PC-9 (cell line): ENCODE measurements at regions not wholly inside any gene's neighbourhood (a gene's known extent, or its start where the extent isn't known, plus 50 kb on each side); places are given as distances from the start of the nearest gene placed in this dataset.

Source experiments
- BruUV-seq: library from RNA; stranded (reverse); fragments of 400-500 nt; replicated peaks from 2 replicates; lab custom pipeline; 2021; lab: Mats Ljungman, UMichigan
- CTCF ChIA-PET: fragments of 300-600 bp; sonication (Branson Sonifier 250); formaldehyde crosslinking; loops from one replicate; lab custom pipeline; 2022; ENCODE audit warnings: antibody characterized with exemption; lab: Charles Lee
- POLR2A ChIA-PET: fragments of 300-600 bp; sonication (Branson Sonifier 250); formaldehyde crosslinking; loops from one replicate; lab custom pipeline; 2022; ENCODE audit warnings: antibody characterized with exemption; ENCODE audit not compliant: unreplicated experiment; lab: Charles Lee
- DNase-seq, 2 experiments: peaks; one replicate each; pipeline versions ENCODE4 v3.0.0 to v3.0.0-alpha.2; 2015 to 2022; ENCODE audit warnings: mixed read lengths in 1 of 2
- H2AFZ ChIP-seq: fragments of 200-600 bp; sonication (generic); 2 replicates; pipeline ENCODE4 v1.8.1; 2017; ENCODE audit warnings: antibody characterized with exemption
- H3F3A ChIP-seq: fragments of 200-600 bp; sonication (generic); 2 replicates; pipeline ENCODE4 v1.8.1; 2017; ENCODE audit warnings: antibody characterized with exemption, mild to moderate bottlenecking, low read depth; ENCODE audit not compliant: insufficient read depth
- H3K27ac ChIP-seq: fragments of 200-600 bp; sonication (generic); 2 replicates; pipeline ENCODE4 v1.6.1; 2016; ENCODE audit warnings: mixed run types
- H3K27me3 ChIP-seq: fragments of 200-600 bp; sonication (generic); 2 replicates; pipeline ENCODE4 v1.6.1; 2016; ENCODE audit warnings: low read depth, mixed run types; ENCODE audit not compliant: insufficient read depth
- H3K36me3 ChIP-seq: fragments of 200-600 bp; sonication (generic); 2 replicates; pipeline ENCODE4 v1.6.1; 2016; ENCODE audit warnings: low read depth, mixed run types
- H3K4me1 ChIP-seq: fragments of 200-600 bp; sonication (generic); replicated peaks from 2 replicates; pipeline ENCODE4 v1.6.1; 2016; ENCODE audit warnings: mixed run types; ENCODE audit not compliant: insufficient read depth
- H3K4me2 ChIP-seq: fragments of 200-600 bp; sonication (generic); 2 replicates; pipeline ENCODE4 v1.6.1; 2017; ENCODE audit warnings: mixed run types
- H3K4me3 ChIP-seq: fragments of 200-600 bp; sonication (generic); 2 replicates; pipeline ENCODE4 v1.6.1; 2016; ENCODE audit warnings: mixed run types
- H3K79me2 ChIP-seq: fragments of 200-600 bp; sonication (generic); 2 replicates; pipeline ENCODE4 v1.6.1; 2017; ENCODE audit warnings: low read depth, mixed run types
- H3K9me2 ChIP-seq: fragments of 200-600 bp; sonication (generic); 2 replicates; pipeline ENCODE4 v1.8.1; 2017; ENCODE audit warnings: mild to moderate bottlenecking; ENCODE audit not compliant: insufficient read depth
- H3K9me3 ChIP-seq: fragments of 200-600 bp; sonication (generic); 2 replicates; pipeline ENCODE4 v1.8.1; 2016; ENCODE audit warnings: low read depth; ENCODE audit not compliant: insufficient read depth
- H4K20me1 ChIP-seq: fragments of 200-600 bp; sonication (generic); 2 replicates; pipeline ENCODE4 v1.8.1; 2017; ENCODE audit not compliant: insufficient read depth
- CTCF ChIP-seq: fragments of 200-600 bp; sonication (generic); conservative IDR thresholded peaks from 2 replicates; pipeline ENCODE4 v1.6.1; 2017; ENCODE audit warnings: mixed run types, antibody characterized with exemption, mild to moderate bottlenecking, moderate library complexity
- EZH2 ChIP-seq: fragments of 200-600 bp; sonication (generic); IDR thresholded peaks from 2 replicates; pipeline ENCODE4 v1.8.0; 2017; ENCODE audit warnings: antibody characterized with exemption, low read depth
- intact Hi-C: fragments of 100-400 bp; cut with micrococcal nuclease; formaldehyde crosslinking; loops from one replicate; pipeline ENCODE4 v1.10.0; 2022; ENCODE audit not compliant: unreplicated experiment

- BruUV-seq: no TSS peak
- H4K20me1 ChIP-seq: no peaks in the 10 kb centered on the region
- H3K4me3 ChIP-seq: no peak overlapping the region
- no peak overlapping the region for H3K4me2 ChIP-seq
- CTCF ChIA-PET: no interaction called here
- POLR2A ChIA-PET: no interaction called here
- no peaks in the 10 kb centered on the region for H3K27me3 ChIP-seq
- no peaks in the 10 kb centered on the region for H3K4me1 ChIP-seq
- no peaks in the 10 kb centered on the region for H3K36me3 ChIP-seq
- TF ChIP-seq CTCF (no peak), EZH2 (no peak)
- no peaks in the 10 kb centered on the region for H3K79me2 ChIP-seq
- H3K9me3 ChIP-seq: no peaks in the 10 kb centered on the region; the same call in 1 of the 2 replicates
- H2AFZ ChIP-seq: no peak overlapping the region
- intact Hi-C loops: no loop called here
- no peak overlapping the region for H3K27ac ChIP-seq
- no peaks in the 10 kb centered on the region for H3K9me2 ChIP-seq
- peak in 1 of 2 experiments; percentile 24 for DNase-seq
- no peaks in the 10 kb centered on the region for H3F3A ChIP-seq
Observed at GRCh38 chrX:145613894-145614293, 203.7 kb upstream of the SLITRK2 start.

GRCh38 chrX:145620666-145621065 lies 197.0 kb upstream of the SLITRK2 start:
- H3K4me3 ChIP-seq: no peak overlapping the region
- no peaks in the 10 kb centered on the region for H3K36me3 ChIP-seq
- intact Hi-C loops: no loop called here
- ChIA-PET POLR2A (no interaction called here), CTCF (no interaction called here)
- no peaks in the 10 kb centered on the region for H3K4me1 ChIP-seq
- H3K79me2 ChIP-seq: no peaks in the 10 kb centered on the region
- H3K27ac ChIP-seq: no peak overlapping the region
- H3K9me3 ChIP-seq: no peaks in the 10 kb centered on the region
- no peak for DNase-seq
- H3F3A ChIP-seq: no peaks in the 10 kb centered on the region
- TF ChIP-seq EZH2 (no peak), CTCF (no peak)
- no peaks in the 10 kb centered on the region for H3K9me2 ChIP-seq
- H4K20me1 ChIP-seq: no peaks in the 10 kb centered on the region
- no peak overlapping the region for H3K4me2 ChIP-seq
- no TSS peak for BruUV-seq
- no peaks in the 10 kb centered on the region for H3K27me3 ChIP-seq
- H2AFZ ChIP-seq: no peak overlapping the region

GRCh38 chrX:145623453-145623852 lies 194.2 kb upstream of the SLITRK2 start:
- H3K36me3 ChIP-seq: no peaks in the 10 kb centered on the region
- no peaks in the 10 kb centered on the region for H3K4me1 ChIP-seq
- no peak overlapping the region for H3K27ac ChIP-seq
- H2AFZ ChIP-seq: no peak overlapping the region
- POLR2A ChIA-PET: no interaction called here
- no peak for DNase-seq
- H3K9me2 ChIP-seq: no peaks in the 10 kb centered on the region
- no peaks in the 10 kb centered on the region for H3K27me3 ChIP-seq
- no TSS peak for BruUV-seq
- TF ChIP-seq CTCF (no peak), EZH2 (no peak)
- intact Hi-C loops: no loop called here
- no peak overlapping the region for H3K4me2 ChIP-seq
- H3K79me2 ChIP-seq: no peaks in the 10 kb centered on the region
- CTCF ChIA-PET: no interaction called here
- H3K4me3 ChIP-seq: no peak overlapping the region
- no peaks in the 10 kb centered on the region for H3K9me3 ChIP-seq
- H4K20me1 ChIP-seq: no peaks in the 10 kb centered on the region
- no peaks in the 10 kb centered on the region for H3F3A ChIP-seq
